Heart left ventricle (tissue), 13 donors: ENCODE measurements at regions not wholly inside any gene's neighbourhood (a gene's known extent, or its start where the extent isn't known, plus 50 kb on each side); places are given as distances from the start of the nearest gene placed in this dataset.

Experiments
- POLR2A ChIP-seq, 2 donors: fragments of 450-650 bp; IDR thresholded peaks; one replicate each; pipeline ENCODE4 v1.6.1; 2017; ENCODE audit warnings: antibody characterized with exemption in 2 of 2, mild to moderate bottlenecking in 2 of 2, moderate library complexity in 2 of 2
- TF ChIP-seq, protein P1 (sequence below), 12 donors: fragments of 200-600 bp; sonication (generic) in 4 of 12; IDR thresholded peaks; one replicate each; pipeline versions ENCODE4 v1.5.0 to v1.8.0; 2018 to 2022; ENCODE audit warnings: antibody characterized with exemption in 12 of 12, mild to moderate bottlenecking in 5 of 12
- donor health status: ischemic (EF 13 %, LVEDD 7.1; RV severe dilation, severe dysfunction).
- donor health status: DM: no; HTN: yes; CAD: no.
- donor health status: DM: no; HTN: no; CAD: no.
- donor health status: ischemic (EF 25% LVEDD 6.9; RV normal size, moderate dysfunction).
- donor health status: ischemic (EF 25% LVEDD 5.7; RV mildly dilated, moderate dysfunction).
- donor health status: ischemic (EF 35%, LVEDD 5.7; RV mildly dilated, moderate dysfunction).
- donor health status: nonischemic (EF 11% LVEDD 7.7; RV severe dilation, severe dysfunction).
- donor health status: DM: yes; HTN: yes; CAD: no.
- donor health status: PGD.
- donor health status: ischemic (EF 29% LVEDD 5.4; RV normal size, mild dysfunction).
- donor health status: nonischemic (EF 23%, LVEDD 6.1; RV moderate dilation, normal function).

DNA sequence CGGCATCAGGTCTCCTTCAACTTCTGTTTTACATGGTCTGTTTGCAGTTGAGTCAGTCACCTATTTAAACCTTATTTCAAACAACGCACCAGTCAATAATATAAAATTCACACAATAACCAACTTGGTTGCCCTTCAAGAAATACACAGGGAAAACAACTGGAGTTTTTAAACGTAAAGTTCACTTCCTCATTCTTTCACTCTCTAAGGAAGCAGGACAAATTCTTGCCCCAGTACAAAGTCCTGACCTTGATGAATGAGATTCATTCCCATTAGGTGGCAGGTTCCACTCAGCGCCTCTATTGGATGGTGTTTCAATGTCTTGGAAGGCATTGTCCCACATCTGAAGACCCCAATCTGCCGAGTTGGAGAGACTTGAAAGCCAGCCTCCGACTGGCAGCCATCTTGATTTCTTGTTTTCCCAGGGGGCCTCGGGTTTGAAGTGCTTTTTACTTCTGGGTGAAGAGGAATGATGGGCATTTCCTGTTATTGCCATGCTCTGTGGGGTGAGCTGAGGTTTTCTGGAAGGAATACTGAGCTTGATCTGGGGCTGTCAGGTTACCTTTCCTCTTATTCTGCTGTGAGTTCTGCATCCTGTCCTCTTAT lies 105.0 kb downstream of the ACER2 start:
- TF ChIP-seq, protein P1, sequence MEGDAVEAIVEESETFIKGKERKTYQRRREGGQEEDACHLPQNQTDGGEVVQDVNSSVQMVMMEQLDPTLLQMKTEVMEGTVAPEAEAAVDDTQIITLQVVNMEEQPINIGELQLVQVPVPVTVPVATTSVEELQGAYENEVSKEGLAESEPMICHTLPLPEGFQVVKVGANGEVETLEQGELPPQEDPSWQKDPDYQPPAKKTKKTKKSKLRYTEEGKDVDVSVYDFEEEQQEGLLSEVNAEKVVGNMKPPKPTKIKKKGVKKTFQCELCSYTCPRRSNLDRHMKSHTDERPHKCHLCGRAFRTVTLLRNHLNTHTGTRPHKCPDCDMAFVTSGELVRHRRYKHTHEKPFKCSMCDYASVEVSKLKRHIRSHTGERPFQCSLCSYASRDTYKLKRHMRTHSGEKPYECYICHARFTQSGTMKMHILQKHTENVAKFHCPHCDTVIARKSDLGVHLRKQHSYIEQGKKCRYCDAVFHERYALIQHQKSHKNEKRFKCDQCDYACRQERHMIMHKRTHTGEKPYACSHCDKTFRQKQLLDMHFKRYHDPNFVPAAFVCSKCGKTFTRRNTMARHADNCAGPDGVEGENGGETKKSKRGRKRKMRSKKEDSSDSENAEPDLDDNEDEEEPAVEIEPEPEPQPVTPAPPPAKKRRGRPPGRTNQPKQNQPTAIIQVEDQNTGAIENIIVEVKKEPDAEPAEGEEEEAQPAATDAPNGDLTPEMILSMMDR (IDR thresholded peaks at IDR 0.05): no peak
- TF ChIP-seq POLR2A (IDR thresholded peaks at IDR 0.05): no peak
